HG02870 (cell line): ENCODE measurements at regions not wholly inside any gene's neighbourhood (a gene's known extent, or its start where the extent isn't known, plus 50 kb on each side); places are given as distances from the start of the nearest gene placed in this dataset.
"Not testable (repeated sequence)": the region's sequence is repeated elsewhere in the genome, so short reads cannot be mapped to it uniquely, and the experiment has no call there.

Source experiments
- ATAC-seq: cut with Tn5 transposase; IDR thresholded peaks from one replicate; pipeline ENCODE4 v1.9.1; 2021; ENCODE audit warnings: mild to moderate bottlenecking, moderate library complexity; ENCODE audit not compliant: unreplicated experiment

- ATAC-seq = no peak
Observed at GRCh38 chr2:67889056-67889455, 173.7 kb downstream of the C1D start.

- no peak for ATAC-seq
Observed at GRCh38 chr2:67891642-67892041, 171.2 kb downstream of the C1D start.

- ATAC-seq = no peak
Observed at GRCh38 chr2:67892339-67892846, 170.4 kb downstream of the C1D start.

DNA sequence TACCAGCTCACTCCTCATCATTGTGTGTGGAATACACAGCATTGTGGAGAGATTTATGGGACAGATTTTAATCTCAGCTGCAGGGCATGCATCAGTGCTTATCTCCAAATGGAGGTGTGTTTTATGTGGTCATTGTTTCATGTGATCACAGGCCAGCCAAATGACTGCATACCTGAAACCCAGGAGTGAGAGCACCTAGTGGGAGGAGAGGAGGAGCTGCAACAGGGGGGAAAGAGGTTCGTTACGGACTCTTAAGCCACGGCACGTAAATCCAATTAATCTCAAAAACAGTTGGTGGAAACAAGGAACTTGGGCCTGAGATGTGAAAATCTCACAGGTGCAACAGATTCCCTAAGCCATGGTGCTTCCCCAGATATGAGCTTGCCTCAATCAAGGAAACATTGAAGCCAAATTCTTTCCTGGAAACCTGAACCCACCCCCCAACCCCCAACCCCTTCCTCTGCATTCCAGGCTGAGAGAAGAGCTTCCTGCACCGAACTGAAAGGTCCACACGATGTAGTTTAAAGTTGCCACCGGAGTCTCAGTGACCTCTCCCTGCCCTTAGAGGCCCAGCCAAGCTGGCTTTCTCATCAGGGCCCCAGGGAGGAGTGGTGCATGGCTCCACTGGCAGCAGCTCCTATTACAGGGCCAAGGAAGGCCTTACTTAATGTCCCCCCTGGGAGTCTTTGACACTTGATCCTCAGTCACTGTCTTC lies 167.4 kb downstream of the C1D start:
- ATAC-seq = no peak

DNA sequence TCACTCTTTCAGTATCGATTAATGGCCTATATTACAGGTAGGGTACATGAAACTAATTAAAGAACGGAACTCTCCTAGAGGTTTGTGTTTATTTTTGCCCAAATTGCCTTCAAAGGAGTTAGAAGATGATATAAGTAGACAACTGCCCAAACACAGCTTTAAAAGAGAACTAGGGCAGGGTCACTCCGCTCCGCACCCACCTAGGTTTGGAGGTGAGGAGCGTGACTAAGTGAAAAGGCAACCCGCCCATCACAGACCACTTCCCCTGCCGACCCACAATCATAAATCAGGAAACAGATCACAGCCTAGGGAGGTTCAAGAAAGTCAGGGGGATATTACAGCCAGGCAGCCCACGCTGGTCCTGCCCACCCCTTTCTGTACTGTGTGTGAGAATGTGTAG lies 166.7 kb downstream of the C1D start:
- ATAC-seq = no peak

DNA sequence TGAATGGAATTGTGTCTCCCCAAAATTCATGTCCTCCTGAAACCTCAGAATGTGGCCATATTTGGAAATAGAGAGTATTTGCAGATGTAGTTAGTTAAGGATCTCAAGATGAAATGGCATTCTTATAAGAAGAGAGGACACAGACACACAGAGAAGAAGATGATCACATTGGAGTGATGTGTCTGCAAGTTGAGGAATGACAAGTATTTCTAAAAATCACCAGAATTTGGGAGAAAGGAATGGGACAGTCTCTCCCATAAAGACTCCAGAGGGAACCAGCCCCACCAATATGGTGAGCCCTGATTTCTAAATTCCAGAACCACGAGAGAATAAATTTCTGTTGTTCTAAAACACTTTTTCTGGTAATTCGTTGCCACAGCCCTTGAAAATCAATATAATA lies 166.3 kb downstream of the C1D start:
- no peak for ATAC-seq

- no peak for ATAC-seq
Observed at GRCh38 chr2:67898595-67898994, 164.2 kb downstream of the C1D start.

- no peak for ATAC-seq
Observed at GRCh38 chr2:67899187-67899586, 163.6 kb downstream of the C1D start.

DNA sequence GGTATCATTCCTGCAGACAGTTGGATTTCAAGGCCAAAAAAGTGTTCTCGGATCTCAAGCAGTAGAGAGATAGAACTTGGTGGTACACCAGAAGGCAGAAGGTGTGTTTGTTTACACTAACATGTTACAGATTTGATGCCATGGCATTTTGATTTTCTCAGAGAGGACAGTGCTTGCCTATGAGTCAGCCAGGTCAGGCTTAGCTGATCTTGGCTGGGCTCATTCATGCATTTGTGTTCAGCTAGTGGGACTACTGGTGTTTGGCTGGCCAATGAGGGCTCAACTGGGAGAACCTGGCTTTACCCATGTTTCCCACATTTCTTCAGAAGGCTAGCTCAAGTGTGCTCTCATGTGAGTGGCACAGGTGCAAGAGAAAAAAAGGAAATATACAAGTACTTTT lies 162.0 kb downstream of the C1D start:
- ATAC-seq = no peak

DNA sequence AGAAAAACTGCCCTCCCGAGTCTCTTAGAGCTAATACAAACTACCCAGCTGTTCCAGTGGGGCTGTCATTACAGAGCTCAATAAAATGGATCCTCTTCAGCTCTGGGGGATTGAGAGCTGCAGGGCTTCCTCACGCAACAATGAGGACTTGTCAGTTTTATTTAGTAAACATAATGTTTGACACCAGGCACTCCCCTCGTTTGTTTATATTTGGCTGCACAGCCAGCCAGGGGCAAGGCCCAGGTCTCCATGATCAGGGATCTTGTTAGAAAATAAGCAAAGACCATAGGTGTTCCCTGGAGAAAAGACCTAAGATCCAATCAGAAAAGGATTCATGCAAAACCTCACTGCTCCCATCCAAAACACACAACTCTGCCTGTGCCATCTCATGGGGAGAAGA lies 158.2 kb downstream of the C1D start:
- no peak for ATAC-seq

DNA sequence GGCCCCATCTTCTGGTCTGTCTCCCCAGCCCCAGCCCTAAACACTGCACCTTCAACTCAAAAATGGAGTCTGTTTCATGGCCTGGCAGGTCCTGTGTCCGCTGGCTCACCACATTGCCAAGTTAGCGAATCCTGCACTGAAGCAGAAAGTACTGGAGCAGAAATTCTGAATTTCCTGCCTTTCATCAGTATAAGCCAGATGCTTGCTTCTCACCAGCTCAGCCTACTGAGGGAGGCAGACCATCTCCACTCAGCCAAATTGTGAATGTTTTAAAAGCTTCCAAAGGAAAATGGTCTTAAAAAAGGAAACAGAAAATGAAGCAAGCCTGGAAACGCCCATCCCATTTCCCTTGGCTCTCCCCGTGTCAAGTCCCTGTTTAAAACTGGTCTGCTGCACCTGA lies 157.8 kb downstream of the C1D start:
- no peak for ATAC-seq

GRCh38 chr2:67906547-67906946 lies 156.3 kb downstream of the C1D start:
- ATAC-seq = not testable (repeated sequence)

DNA sequence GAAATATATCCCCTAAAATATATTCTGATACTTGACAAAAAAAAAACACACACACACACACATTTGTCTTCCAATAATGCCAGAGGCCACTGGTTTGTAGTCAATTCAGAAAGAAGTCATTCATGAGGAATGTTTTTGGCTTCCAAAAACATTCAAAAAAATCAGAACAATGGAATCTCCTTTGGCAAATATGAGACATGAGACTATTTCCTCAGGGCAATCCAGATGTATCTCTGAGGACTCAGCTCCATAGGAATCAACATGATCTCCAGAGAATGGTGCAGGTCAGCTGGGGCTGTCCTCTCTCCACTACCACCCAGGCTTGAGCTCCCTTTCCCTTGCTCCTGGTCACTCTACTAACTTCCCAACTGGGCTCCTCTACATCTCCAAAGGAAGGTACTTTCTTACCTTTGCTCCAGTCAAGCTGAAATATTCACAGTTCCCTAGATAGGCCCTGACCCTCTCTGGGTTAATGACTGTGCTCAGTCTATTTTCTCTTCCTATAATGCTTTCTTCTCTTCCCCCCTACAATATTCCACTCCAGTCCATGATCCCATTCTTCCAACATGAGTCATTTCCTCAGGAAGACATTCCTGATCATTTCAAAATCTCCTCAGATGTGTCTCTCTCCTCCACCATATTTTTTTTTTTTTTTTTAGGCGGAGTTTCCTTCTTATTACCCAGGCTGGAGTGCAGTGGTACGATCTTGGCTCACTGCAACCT lies 145.3 kb downstream of the C1D start:
- no peak for ATAC-seq

GRCh38 chr2:67918471-67918870 lies 144.3 kb downstream of the C1D start:
- no peak for ATAC-seq

DNA sequence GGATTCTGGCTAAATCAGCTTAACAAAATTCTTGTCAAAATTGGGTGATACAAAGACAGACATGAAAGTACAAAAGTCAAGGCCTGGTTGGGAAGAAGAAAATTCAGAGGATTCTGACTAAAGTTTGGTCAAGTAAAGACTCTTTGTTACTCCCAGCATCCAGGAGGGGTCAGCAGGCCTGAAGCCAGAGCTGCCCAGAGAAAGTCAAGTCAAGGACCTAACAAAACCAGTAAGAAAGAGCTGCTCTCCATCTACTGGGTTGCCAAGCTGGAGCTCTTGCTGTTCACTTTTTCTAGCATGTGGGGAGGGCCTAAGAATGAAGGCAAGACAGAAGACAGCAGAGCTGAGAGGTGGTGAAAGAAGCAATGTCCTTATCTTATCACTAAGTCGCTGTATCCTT lies 143.3 kb downstream of the C1D start:
- no peak for ATAC-seq

DNA sequence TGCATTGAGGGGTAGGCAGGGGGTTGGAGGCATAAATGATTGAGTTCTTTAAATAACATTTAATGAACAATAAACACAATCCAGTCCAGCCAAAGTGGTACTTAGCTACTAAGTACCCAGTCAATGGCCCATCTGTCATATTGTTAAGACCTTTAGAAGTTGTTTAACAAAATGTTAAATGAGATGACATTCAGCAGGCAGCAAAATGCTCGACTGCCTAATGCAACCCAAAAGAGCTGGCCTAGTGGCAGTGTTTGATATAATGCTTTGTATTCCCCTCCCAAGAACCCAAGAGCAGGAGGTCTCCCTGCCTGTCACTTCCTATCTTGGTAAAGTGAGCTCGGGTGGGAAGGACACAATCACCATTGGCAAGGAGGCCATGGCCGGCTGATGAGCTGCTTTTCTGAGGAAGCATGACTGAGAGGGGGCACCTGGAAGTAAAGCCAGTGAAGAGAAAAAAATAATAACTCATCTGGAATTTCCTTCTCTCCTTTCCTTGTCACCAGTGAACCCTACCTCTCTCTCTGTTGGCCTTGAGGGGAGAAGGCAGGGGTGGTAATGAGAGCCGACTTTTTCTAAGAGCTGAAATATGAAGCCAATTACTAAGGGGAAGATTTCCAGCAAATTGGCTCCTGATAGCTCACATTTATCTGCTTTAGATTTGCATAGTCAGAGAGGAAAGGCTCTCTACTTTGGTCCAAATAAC lies 140.6 kb downstream of the C1D start:
- no peak for ATAC-seq

GRCh38 chr2:67923696-67924095 lies 139.1 kb downstream of the C1D start:
- ATAC-seq = no peak

DNA sequence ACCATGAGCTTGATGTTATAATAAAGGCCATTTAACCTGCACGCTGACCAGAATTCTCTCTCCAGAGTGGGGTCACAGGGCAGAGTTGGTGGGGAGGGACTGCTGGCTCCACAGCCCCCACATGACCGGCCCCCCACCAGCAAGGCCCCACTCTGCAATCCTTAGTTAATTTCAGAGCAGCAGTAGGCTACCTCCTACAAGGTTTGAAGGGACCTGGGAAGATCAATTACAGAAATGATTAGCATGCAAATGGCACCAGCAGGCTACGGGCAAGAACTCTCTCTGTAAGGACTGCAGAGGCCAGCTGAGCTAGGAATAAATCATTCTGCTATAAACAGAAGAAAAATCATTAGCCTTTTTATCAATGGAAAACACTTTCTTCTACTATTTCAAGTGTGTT lies 135.3 kb downstream of the C1D start:
- no peak for ATAC-seq

DNA sequence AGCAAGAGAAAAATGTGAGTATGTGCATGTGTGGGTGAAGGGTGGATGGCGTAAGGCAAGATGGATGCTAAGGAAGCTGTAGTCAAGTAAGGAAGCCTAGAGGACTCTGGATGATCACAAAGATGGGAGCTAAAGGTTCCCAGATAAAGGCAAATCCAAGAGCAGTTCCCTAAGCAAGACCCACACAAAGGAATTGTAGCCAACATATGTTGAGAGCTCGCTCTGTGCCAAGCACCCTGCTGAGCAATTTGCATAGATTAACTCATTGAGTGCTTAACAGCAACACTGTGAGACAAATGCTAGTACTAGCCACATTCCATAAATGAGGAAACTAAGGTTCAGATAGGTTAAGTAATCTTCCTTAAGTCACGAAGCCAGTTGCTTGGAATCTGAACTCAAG lies 132.6 kb downstream of the C1D start:
- no peak for ATAC-seq

- no peak for ATAC-seq
Observed at GRCh38 chr2:67936969-67937368, 125.8 kb downstream of the C1D start.

DNA sequence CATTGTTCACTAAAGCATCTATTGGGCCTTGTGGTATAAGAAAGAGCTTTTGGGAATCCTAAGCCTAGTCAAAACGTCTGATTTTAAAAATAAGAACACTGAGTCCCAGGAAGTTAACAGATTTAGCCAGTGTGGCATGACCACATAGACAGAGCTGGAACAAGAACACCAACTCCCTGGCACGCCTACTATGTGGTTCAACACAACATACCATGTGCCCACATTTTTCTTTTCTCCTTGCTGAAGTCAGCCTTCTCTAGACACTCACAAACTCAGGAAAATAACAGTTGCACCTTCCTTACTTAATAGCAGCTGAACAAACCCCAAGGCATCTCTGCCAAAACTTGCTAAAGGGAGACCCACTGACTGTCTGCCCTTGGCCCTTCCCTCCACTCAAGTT lies 124.8 kb downstream of the C1D start:
- ATAC-seq = no peak

DNA sequence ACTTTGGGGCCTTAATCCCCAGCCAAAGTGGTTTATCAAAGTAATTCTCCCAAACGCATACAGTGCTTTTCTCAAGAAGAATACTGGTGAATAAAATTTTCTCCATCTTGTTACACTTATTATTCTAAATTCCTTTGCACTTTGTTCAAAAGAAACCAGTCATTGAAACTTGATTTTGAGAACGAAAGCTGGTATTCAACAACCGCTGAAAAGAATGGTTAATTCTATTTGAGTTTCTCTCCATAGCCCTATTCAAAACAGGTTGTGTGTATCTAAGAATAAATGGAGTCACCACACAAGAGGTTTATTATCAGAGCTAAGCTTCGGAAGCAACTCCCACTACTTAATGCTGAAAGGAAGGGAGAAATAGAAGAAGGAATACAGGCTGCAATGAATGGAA lies 117.7 kb downstream of the C1D start:
- no peak for ATAC-seq
